IMR-90 (cell line): ENCODE measurements at regions not wholly inside any gene's neighbourhood (a gene's known extent, or its start where the extent isn't known, plus 50 kb on each side); places are given as distances from the start of the nearest gene placed in this dataset.

ENCODE experiments used
- ATAC-seq: fragments of 200-7000 bp; cut with Tn5 transposase; 2 replicates; pipeline ENCODE4 v1.9.1; 2020; ENCODE audit warnings: low read depth, mild to moderate bottlenecking, moderate library complexity
- BruUV-seq: library from RNA; stranded (reverse); fragments of 400-500 nt; replicated peaks from 2 replicates; lab custom pipeline; 2021; lab: Mats Ljungman, UMichigan
- CTCF ChIA-PET: fragments of 300-600 bp; formaldehyde crosslinking; extraction: SDS; loops from one replicate; lab custom pipeline; 2021; ENCODE audit warnings: antibody characterized with exemption; lab: Yijun Ruan, JAX
- POLR2A ChIA-PET: fragments of 300-600 bp; sonication (Branson Sonifier 250); formaldehyde crosslinking; loops from one replicate; lab custom pipeline; 2022; ENCODE audit warnings: antibody characterized with exemption; ENCODE audit not compliant: unreplicated experiment; lab: Charles Lee
- DNase-seq: peaks from one replicate; pipeline ENCODE4 v3.0.0; 2013
- H2AFZ ChIP-seq: replicated peaks from 2 replicates; pipeline ENCODE3; 2013; ENCODE audit warnings: low read length, mild to moderate bottlenecking; ENCODE audit not compliant: poor library complexity
- H2AK5ac ChIP-seq: 2 replicates; pipeline ENCODE4 v1.6.1; 2013; ENCODE audit warnings: low read depth, low read length, inconsistent platforms
- H2AK9ac ChIP-seq: replicated peaks from 2 replicates; pipeline ENCODE3; 2013; ENCODE audit warnings: mild to moderate bottlenecking, low read depth, low read length, moderate library complexity; ENCODE audit not compliant: poor library complexity
- H2BK120ac ChIP-seq: 2 replicates; pipeline ENCODE4 v1.6.1; 2013; ENCODE audit warnings: low read depth, low read length, inconsistent platforms
- H2BK15ac ChIP-seq: 3 replicates; pipeline ENCODE4 v1.6.1; 2013; ENCODE audit warnings: low read depth, low read length, inconsistent platforms
- H2BK20ac ChIP-seq: 2 replicates; pipeline ENCODE4 v1.6.1; 2013; ENCODE audit warnings: low read depth, mild to moderate bottlenecking, inconsistent platforms, low read length, moderate library complexity
- H2BK5ac ChIP-seq: 2 replicates; pipeline ENCODE4 v1.6.1; 2013; ENCODE audit warnings: mild to moderate bottlenecking, low read depth, low read length, inconsistent platforms; ENCODE audit not compliant: poor library complexity, severe bottlenecking
- H3K14ac ChIP-seq: replicated peaks from 2 replicates; pipeline ENCODE4 v1.6.1; 2013; ENCODE audit warnings: low read depth, low read length, inconsistent platforms
- H3K18ac ChIP-seq: 2 replicates; pipeline ENCODE4 v1.6.1; 2013; ENCODE audit warnings: low read depth, low read length, control low read depth
- H3K23ac ChIP-seq: 2 replicates; pipeline ENCODE4 v1.6.1; 2013; ENCODE audit warnings: low read depth, low read length, inconsistent platforms
- H3K27ac ChIP-seq: 2 replicates; pipeline ENCODE4 v1.5.1; 2013; ENCODE audit warnings: mild to moderate bottlenecking, control low read depth, low read length; ENCODE audit not compliant: insufficient read depth
- H3K27me3 ChIP-seq: 2 replicates; pipeline ENCODE4 v1.6.1; 2013; ENCODE audit warnings: low read length; ENCODE audit not compliant: control insufficient read depth, insufficient read depth
- H3K36me3 ChIP-seq: 2 replicates; pipeline ENCODE4 v1.6.1; 2013; ENCODE audit warnings: low read length, mixed read lengths; ENCODE audit not compliant: control insufficient read depth, insufficient read depth
- H3K4ac ChIP-seq: 2 replicates; pipeline ENCODE4 v1.6.1; 2013; ENCODE audit warnings: low read depth, low read length, inconsistent platforms
- H3K4me1 ChIP-seq: 2 replicates; pipeline ENCODE4 v1.6.1; 2013; ENCODE audit warnings: low read length, mixed read lengths; ENCODE audit not compliant: control insufficient read depth, insufficient read depth
- H3K4me2 ChIP-seq: 2 replicates; pipeline ENCODE4 v1.6.1; 2013; ENCODE audit warnings: low read depth, mild to moderate bottlenecking, control low read depth, low read length, moderate library complexity
- H3K4me3 ChIP-seq: 2 replicates; pipeline ENCODE4 v1.5.1; 2013; ENCODE audit warnings: low read depth, mild to moderate bottlenecking, control low read depth, low read length, moderate library complexity; ENCODE audit not compliant: insufficient read depth
- H3K56ac ChIP-seq: 2 replicates; pipeline ENCODE4 v1.6.1; 2013; ENCODE audit warnings: low read length, inconsistent platforms; ENCODE audit not compliant: insufficient read depth; ENCODE audit errors: extremely low read depth
- H3K79me1 ChIP-seq, 2 experiments: 2 replicates each; pipeline ENCODE4 v1.6.1; 2013; ENCODE audit warnings: low read length in 2 of 2, inconsistent platforms in 1 of 2, low read depth in 1 of 2
- H3K9ac ChIP-seq: 2 replicates; pipeline ENCODE4 v1.6.1; 2013; ENCODE audit warnings: low read depth, low read length, control low read depth
- H3K9me1 ChIP-seq: 2 replicates; pipeline ENCODE4 v1.6.1; 2013; ENCODE audit warnings: low read length, inconsistent platforms; ENCODE audit not compliant: insufficient read depth
- H3K9me3 ChIP-seq: 2 replicates; pipeline ENCODE4 v1.6.1; 2013; ENCODE audit warnings: low read length; ENCODE audit not compliant: control insufficient read depth, insufficient read depth
- H4K20me1 ChIP-seq: 2 replicates; pipeline ENCODE4 v1.6.1; 2013; ENCODE audit warnings: low read length, inconsistent platforms; ENCODE audit not compliant: insufficient read depth
- H4K5ac ChIP-seq: 2 replicates; pipeline ENCODE4 v1.6.1; 2013; ENCODE audit warnings: mild to moderate bottlenecking, low read depth, low read length, control low read depth
- H4K8ac ChIP-seq, 2 experiments: 2 replicates each; pipeline ENCODE4 v1.6.1; 2013; ENCODE audit warnings: low read depth in 2 of 2, low read length in 2 of 2, control low read depth in 1 of 2, inconsistent platforms in 1 of 2
- H4K91ac ChIP-seq: 2 replicates; pipeline ENCODE4 v1.6.1; 2013; ENCODE audit warnings: low read depth, low read length, inconsistent platforms; ENCODE audit not compliant: insufficient read depth
- MAFK ChIP-seq: IDR thresholded peaks from 2 replicates; pipeline ENCODE4 v1.6.1; 2012; ENCODE audit warnings: low read depth, low read length, improper control_type of control experiment
- POLR2A ChIP-seq: IDR thresholded peaks from 2 replicates; pipeline ENCODE4 v1.6.1; 2012; ENCODE audit warnings: mild to moderate bottlenecking, low read depth, low read length
- USF2 ChIP-seq: fragments of 150-350 bp; IDR thresholded peaks from 2 replicates; pipeline ENCODE4 v1.6.1; 2017; ENCODE audit warnings: mild to moderate bottlenecking, antibody characterized with exemption, low read length, low read depth
- WGBS, 2 experiments: methylation state at CpG; one replicate each; pipeline versions ENCODE4 v1.1.5 to v1.1.7; 2013; ENCODE audit warnings: missing lambda C conversion rate in 2 of 2; ENCODE audit not compliant: insufficient read length in 1 of 2; ENCODE audit errors: extremely low coverage in 2 of 2; 5-methylcytosine and 5-hydroxymethylcytosine counted together
- dilution Hi-C: fragments of 300-500 bp; cut with HindIII; formaldehyde crosslinking; loops from one replicate; pipeline ENCODE4 v1.14.3; 2018; ENCODE audit warnings: low sequenced_read_pairs; ENCODE audit not compliant: unreplicated experiment
- in situ Hi-C: fragments of 300-500 bp; cut with MboI; formaldehyde crosslinking; loops from 3 replicates; pipeline ENCODE4 v1.14.3; 2019; ENCODE audit warnings: low sequenced_read_pairs, inconsistent platforms, mixed read lengths
- intact Hi-C: fragments of 100-400 bp; cut with micrococcal nuclease; formaldehyde crosslinking; loops from 2 replicates; pipeline ENCODE4 v1.10.0; 2022

GRCh38 chr5:124806373-124807077, 60.1 kb upstream of the ZNF608 start:
- Histone ChIP-seq H2BK5ac (no peak overlapping the region), H3K4ac (no peak overlapping the region), H2BK15ac (no peak overlapping the region), H3K79me1 (no peaks in the 10 kb centered on the region), H3K9me1 (no peaks in the 10 kb centered on the region), H2BK120ac (no peak overlapping the region), H2AFZ (no peak overlapping the region), H4K91ac (no peak overlapping the region), H4K5ac (no peak overlapping the region), H4K8ac (no peak overlapping the region), H3K9ac (no peak overlapping the region), H2AK9ac (no peak overlapping the region), H3K27ac (no peak overlapping the region), H3K4me3 (no peak overlapping the region), H3K14ac (no peak overlapping the region), H2BK20ac (no peak overlapping the region), H4K20me1 (no peaks in the 10 kb centered on the region), H3K56ac (no peak overlapping the region), H2AK5ac (no peak overlapping the region), H3K27me3 (no peaks in the 10 kb centered on the region), H3K23ac (no peak overlapping the region), H3K4me2 (no peak overlapping the region), H3K36me3 (no peaks in the 10 kb centered on the region), H3K18ac (no peak overlapping the region), H3K4me1 (peaks cover 2% of the 10 kb centered on the region; the same call in 1 of the 2 replicates), H3K9me3 (no peaks in the 10 kb centered on the region)
- dilution Hi-C loops = no loop called here
- ATAC-seq = peak; percentile 90
- peak; percentile 81 for DNase-seq
- ChIA-PET POLR2A (no interaction called here), CTCF (interaction anchor here (0.5 kb wide), 1 partner anchor 36 kb away, joined by 5 read pairs; no protein-coding TSS in a partner anchor)
- TF ChIP-seq USF2 (no peak), MAFK (peak; percentile 97), POLR2A (no peak)
- WGBS, 2 experiments = no CpG with 5 or more reads among the region's 12 CpGs
- in situ Hi-C loops = no loop called here
- no TSS peak for BruUV-seq
- intact Hi-C loops = no loop called here
